Peyer's patch (tissue), 4 donors: ENCODE measurements at regions not wholly inside any gene's neighbourhood (a gene's known extent, or its start where the extent isn't known, plus 50 kb on each side); places are given as distances from the start of the nearest gene placed in this dataset.

Experiments used
- CTCF ChIP-seq, 6 experiments: fragments of 450-650 bp in 4 of 6; fragments of 200-600 bp in 2 of 6; sonication (generic) in 1 of 6; IDR thresholded peaks; one replicate each; pipeline ENCODE4 v1.5.1; 2017 to 2019; ENCODE audit warnings: antibody characterized with exemption in 6 of 6, mild to moderate bottlenecking in 3 of 6, moderate library complexity in 1 of 6
- POLR2A ChIP-seq, 2 donors: fragments of 450-650 bp; IDR thresholded peaks; one replicate each; pipeline ENCODE4 v1.5.1; 2017; ENCODE audit warnings: antibody characterized with exemption in 2 of 2, mild to moderate bottlenecking in 2 of 2, moderate library complexity in 2 of 2

- TF ChIP-seq POLR2A (IDR thresholded peaks at IDR 0.05) (no peak), CTCF (IDR thresholded peaks at IDR 0.05) (no peak)
These were observed 597.5 kb upstream of the KLF12 start for GRCh38 chr13:74731731-74732130.
